Umbilical cord (tissue), 1 donor: ENCODE measurements at regions not wholly inside any gene's neighbourhood (a gene's known extent, or its start where the extent isn't known, plus 50 kb on each side); places are given as distances from the start of the nearest gene placed in this dataset.
"Not testable (repeated sequence)": the region's sequence is repeated elsewhere in the genome, so short reads cannot be mapped to it uniquely, and the experiment has no call there.

Experiments
- DNase-seq: peaks from one replicate; pipeline ENCODE4 v3.0.0-alpha.2; 2015; ENCODE audit warnings: low spot score

DNA sequence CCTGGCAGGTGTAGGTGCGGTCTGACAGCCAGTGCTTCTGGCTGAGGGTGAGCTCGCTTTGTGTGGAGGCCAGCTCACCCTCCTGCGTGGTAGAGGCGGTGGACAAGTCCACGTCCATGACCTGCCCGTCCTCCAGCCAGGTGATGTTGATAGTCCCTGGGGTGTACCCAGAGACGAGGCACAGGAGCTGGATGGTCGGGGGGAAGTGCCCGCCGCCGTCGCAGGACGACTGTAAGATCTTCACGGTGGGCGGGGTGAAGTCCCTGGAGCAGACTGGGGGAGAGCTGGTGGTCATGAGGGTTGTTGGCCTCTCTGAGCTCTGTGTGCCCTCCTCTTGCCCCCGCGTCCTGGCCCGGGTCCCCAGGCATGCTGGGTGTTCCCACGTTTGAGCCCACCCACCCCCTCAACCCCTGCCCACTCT is 74.6 kb downstream of the TMEM121 start:
- DNase-seq, result no peak

DNA sequence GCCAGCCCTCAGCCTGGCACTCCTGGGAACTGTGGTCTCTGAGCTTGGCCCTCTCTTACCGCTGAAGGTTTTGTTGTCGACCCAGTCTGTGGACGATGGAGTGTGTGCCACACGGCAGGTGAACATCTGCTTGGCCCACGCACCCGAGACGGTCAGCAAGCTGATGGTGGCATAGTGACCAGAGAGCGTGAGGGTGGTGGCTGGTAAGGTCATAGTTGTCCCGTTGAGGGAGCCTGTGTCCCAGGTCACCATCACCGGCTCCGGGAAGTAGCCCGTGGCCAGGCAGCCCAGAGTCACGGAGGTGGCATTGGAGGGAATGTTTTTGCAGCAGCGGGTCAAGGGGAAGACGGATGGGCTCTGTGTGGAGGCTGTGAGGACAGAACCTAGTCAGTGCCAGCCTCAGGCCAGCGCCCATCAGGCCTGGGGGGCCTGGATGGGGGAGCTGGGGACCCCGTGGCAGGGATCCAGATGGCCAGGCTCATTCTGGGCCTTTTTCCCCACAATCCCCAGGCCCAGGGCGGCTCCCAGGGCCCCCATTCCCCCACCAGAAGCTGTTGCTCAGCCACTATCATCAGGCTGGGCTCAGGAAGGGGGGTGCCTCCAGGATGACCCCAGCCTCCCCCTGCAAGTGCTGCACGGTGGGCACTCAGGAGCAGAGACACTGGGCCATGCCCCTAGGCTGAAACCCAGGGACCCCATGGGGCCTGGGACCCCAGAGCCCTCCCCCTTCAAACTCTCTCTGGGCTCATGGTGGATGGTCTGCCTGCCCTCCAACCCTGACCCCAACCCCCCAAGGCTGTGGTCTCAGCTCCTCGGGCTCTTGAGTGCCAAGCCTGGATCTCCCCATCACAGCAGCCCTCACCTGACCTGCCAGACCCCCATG is 75.2 kb downstream of the TMEM121 start:
- DNase-seq, result no peak

DNA sequence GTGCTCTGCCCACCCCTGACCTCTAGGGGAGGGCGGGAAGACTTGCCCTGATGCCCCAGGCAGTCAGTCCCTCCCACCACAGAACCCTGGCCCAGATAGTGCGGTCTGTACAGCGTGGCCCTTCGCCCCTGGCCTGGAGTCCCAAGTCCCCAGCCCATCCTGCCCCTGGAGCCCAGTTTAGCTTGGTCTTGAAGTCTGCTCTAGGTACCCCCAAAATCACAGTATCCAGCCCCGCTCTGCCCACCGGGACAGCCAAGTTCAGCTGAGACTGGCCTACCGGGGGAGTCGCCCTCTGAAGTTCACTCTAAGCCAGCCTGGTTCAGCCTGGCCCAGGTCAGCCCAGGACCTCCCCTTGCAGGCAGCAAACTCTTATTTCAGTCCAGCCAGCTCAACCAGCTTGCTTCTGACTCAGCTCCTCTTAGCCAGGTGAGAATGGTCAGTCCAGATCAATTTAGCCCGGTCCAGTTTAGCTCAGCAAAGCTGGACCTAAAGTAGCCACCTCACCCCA is 75.9 kb downstream of the TMEM121 start:
- DNase-seq, result no peak

DNA sequence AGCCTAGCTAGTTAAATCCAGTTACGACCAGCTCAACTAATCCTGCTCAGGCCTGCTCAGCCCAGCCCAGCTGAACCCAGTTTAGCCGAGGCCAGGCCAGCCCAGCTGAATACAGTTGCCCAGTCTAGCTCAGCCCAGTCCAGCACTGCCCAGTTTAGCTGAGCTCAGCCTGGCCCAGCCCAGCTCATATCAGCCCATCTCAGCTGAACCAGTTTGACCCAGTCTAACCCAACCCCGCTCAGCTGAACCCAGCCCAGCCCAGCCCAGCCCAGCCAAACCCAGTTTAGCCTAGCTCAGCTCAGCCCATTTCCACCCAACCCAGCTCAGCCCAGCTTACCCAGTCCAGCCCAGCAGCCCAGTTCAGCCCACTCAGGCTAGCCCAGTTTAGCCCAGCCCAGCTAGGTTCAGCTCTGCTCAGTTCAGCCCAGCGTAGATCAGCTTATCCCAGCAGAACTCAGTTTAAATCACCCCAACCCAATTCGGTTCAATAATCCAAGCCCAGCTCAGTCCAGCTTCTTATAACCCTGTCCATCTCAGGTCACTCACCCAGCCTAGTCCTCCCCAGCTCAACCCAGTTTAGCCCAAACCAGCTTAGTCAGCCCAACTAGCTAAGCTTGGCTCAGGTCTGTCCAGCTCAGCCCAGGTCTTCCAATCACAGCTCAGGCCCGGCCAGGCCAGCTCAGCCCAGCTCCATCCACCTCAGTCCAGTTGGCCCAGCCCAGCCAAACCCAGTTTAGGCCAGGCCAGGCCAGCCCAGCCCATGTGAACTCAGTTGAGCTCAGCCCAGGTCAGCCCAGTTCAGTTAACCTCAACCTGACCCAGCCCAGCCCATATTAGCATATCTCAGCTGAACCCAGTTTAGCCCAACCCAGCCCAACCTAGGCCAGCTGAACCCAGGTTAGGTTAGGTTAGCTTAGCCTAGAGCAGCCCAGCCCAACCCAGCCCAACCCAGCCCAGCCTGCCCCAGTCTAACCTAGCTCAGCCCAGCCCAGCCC is 76.7 kb downstream of the TMEM121 start:
- DNase-seq, result no peak

DNA sequence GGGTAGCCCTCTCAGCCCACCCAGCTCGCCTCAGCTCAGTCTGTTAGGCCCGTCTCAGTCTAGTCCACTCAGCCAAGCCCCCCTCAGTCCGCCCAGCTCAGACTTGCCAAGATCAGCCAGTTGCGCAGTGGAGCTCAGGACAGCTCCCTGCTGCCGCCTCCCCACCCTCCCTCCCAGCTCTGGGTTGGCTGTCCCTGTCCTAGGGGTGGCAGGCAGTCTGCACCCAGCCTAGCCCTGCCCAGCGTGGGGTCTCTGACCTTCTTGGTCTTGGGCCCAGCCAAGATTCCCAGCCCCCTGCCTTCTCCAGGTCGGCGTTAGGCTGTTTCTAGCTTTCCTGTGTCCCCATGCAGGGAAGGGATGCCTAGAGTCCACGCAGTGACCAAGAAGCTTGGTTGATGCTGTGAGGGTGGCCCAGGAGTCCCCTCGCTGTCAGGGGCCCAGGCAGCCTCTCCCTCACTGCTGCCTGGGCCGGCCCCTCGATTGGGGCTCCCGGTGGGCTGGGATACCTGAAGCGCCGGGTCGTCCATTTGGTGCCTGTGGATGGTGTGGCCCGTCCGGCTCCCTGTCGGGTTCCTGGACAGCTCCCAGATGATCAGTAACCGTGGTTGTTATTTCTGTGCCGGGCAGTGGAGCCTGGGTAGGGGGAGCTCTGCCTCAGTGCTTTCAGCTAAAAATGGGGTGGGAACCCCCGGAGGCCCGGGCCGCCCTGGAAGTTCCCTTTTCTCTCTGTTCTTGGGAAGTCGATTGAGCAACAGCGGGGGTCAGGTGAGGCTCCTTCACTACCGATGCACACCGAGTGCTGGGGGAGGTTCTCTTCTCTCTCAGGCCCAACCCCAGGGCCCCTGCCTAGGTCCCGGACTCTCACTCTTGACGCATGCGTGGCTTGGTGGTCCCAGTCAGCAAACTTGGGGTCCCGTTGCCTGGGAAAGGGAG is 78.4 kb downstream of the TMEM121 start:
- not testable (repeated sequence) for DNase-seq

DNA sequence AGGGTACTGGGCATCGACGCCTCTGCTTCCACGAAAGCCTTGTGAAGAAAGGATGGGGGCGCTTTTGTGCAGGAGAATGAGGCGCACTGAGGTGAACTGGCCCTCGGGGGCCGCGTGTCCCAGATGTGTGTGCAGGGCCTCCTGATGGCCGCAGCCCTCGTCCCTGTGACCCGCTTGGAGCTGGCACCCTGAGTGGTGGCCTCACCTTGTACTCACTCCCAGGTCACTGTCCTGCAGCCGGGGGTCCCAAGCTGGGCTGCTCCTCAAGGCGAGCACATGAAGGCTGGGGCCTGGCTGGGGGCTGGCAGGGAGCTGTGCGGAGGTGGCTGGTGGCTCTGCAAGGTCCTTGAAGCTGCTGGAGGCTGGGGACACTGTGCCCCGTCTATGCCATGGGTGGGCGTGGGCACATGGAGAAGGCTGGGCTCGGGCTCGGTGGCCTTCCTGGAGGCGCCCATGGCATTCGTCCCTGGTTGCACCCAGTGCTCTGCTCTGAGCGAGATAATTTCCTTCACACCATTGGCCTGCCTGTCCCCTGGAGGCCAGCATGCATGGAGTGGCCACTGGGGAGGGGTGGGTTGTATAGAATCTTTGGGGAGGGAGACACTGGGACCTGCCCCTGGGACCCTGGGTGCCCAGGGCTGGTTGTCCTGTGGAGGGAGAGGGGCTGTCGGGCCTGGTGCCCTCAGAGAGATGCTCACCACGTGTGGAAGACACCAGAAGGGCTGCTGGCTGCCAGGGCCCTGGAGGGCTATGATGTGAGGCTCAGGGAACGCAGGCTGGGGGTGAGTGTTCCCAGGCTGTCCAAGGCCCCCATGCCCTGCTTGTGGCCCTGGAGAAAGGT is 79.3 kb downstream of the TMEM121 start:
- DNase-seq, result no peak

DNA sequence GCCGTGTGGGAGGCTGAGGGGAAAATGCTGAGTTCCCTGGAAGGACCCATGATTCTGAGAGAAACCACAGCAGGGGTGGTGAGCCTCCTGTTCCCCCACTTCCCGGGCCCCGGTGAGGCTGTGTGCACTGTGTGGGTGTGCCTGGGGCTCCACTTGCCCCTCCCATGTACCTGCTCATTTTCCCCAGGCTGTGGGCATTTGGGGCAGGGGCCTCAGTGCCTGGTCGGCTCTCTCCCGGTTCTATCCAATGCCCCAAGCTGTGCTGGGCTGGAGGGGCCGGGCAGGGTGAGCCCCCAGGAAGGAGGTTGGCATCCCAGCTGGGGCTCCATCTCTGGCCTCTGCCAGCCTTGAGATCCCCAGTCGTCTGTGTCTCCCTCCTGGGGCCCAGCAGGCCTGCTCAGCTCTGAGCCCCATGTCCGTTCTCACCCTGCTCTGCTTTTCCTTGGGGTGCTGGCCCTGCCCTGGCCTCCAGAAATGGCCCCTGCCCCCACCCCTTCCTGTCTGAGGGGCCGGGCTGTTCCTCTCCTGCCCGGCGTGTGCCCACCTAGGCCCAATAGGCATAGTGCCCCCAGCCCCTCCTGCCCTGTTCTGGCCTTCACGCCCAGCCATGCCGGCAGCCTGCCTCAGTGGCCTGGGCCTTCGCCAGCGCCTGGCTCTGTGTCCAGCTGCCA is 80.1 kb downstream of the TMEM121 start:
- not testable (repeated sequence) for DNase-seq

DNA sequence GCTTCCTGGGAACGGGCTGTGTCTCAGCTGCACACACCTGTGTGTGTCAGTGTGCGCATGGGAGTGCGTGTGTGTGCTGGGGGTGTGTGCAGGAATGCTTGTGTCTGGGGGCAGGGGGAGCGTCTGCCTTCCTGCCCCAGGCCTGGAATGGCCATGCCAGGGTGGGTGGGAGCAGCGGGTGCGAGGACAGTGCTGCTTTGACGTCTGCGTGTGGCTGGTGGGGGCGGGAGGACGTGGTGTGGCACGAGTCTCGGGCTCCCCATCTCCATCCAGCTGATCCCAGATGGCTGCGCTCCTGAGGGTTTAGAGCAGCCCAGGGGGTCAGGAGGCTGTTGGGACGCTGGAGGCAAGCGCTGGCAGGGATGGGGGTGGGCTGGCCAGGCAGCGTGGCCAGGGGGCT is 80.6 kb downstream of the TMEM121 start:
- DNase-seq, result not testable (repeated sequence)

DNA sequence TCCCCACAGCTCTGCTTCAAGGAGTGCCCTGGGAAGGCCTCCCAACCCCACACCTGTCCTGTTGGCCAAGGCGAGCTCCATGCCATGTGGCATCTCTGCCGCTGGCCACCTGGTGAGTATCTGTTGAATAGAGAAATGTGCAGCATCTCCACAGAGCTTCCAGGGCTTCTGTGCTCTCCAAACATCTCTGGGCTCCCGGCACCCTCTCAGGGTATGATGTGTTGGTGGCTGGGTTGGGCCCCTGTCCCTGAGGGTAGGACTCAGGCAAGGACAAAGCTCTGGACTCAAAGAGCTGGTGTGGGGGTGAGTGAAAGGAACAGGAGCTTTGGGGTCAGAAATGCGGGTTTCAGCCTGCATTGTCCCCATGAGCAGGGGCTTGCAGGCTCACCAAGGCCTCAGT is 88.6 kb downstream of the TMEM121 start:
- DNase-seq, result not testable (repeated sequence)

DNA sequence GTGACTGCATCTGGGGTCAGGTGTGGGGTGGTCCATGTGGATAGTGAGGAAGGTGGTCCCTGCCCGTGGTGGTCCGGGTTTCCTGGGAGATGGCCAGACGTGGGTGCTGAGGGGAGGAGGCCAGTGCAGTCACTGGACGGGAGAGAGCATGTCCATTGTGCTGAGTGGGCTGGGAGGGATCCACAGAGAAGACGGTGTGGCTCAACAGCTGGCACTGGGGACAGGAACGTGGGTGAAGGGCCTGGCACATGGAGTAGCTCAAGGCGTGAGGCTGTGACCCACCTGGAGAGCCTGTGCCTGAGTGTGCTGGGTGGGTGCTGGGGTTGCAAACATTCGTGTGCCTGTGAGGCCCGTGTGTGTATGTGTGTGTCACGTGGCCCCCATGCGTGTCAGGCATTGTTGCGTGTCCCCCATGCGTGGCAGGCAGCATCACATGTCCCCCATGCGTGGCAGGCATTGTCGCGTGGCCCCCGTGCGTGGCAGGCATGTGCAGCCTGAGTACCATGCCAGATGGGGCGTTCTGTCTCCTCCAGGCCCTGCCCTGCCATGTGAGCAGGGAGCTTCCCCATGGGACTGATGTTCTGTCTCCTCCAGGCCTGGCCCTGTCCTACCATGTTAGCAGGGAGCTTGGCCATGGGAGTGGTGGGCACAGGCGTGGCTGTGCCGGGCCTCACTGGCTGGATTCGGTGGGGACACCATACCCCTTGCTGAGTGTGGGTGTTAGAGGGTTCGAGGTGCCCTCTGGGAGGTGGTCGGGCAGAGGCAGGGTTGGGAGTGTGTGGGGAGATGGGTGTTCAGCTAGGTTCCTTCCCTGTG is 89.8 kb downstream of the TMEM121 start:
- DNase-seq, result not testable (repeated sequence)

DNA sequence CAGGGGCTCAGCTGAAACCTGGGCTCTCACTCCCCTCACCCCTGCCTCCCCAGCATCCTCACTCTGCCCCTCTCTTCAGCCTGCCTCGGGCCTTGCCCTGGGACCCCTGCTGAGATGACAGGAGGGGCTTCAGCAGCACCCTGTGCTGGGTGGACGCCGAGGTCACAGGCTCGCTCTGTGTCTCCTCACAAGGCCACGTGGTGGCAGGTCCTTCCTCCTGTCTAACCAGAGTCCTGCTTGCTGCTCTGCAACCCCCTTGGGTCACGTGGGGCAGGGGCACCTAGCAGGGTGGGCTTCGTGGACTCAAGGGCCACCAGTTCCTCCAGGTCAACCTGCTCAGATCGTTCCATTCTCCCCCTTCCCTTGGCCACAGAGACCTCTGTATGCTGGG is 90.4 kb downstream of the TMEM121 start:
- no peak for DNase-seq

DNA sequence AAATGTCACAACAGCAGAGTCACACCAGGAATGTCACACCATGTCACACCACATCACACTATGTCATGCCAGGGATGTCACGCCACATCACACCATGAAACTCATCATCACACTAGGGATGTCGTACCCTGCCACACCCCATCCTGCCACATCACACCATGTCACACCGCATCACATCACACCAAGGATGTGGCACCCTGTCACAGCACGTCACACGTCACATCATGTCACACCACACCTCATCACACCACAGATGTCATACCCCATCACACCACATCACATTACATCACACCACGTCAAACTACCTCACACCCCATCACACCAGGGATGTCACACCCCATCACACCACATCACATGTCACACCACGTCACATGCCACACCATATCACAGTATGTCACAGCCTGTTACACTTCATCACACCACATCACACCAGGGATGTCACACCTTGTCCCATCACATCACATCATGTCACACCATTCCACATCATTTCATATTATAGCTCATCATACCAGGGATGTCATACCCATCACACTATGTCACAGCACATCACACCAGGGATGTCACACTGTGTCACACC is 90.9 kb downstream of the TMEM121 start:
- DNase-seq, result no peak

DNA sequence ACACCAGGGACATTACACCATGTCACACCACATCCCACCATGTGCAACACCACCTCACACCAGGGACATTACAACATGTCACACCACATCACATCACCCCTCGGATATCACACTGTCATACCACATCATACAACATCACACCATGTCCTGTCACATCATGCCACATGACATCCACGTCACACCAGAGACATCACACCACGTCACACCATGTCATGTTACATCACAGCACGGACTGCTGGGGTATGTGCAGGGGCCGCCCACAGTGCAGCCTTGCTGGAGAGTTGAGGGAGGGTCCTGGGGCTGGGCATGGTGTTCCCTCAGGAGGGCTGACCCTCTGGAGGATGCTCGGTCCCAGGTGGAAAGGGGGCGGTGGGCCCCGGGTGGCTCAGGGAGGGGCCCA is 91.4 kb downstream of the TMEM121 start:
- not testable (repeated sequence) for DNase-seq

DNA sequence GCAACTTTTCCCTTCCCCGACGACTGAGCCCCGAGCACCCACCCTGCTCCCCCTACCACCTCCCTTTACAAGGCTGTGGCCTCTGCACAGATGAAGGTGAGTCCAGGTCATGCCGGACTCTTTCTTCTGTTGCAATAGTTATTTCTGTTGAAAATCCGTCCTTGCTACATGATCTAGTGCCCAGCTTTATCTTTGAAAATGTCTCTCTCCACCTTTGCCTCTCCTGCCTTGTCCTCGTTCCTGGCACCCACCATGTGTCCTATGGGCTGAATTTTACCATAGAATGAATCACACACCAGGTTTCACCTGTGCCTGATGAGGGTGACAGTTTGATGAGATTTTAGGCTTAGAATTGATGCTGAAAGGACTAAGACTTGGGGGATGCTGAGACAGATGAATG is 92.9 kb downstream of the TMEM121 start:
- not testable (repeated sequence) for DNase-seq

DNA sequence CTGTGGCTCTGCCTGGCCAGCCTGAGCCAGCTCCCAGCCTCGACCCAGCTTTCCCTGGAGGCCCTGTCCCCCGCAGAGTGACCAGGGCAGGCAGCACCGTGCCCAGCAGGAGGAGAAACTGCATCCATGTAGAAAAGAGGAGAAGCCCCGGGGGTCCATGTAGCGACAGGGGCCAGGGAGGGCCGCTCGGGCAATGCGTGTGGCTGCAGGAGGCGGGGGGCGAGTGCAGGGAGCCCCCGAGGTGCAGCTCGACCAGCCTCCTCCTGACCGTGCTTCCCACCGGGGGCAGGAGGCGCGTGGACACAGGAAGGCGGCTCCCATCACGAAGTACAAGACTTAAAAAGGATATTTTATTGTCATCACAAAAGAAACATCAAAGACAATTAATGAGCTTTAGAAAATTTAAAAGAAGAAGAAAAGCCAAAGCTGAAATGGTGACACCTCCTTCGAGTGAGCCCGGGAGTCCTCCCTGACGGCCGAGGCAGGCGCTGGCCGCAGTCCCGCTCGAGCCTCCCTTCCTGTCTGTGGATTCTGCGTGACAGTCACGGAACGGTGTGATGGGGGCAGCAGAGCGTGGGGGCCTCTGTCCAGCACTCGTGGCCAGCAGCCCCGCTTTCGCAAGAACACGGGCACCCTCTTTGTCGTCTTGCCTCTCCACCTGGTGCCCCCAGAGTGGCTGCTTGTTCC is 93.9 kb downstream of the TMEM121 start:
- DNase-seq, result not testable (repeated sequence)

DNA sequence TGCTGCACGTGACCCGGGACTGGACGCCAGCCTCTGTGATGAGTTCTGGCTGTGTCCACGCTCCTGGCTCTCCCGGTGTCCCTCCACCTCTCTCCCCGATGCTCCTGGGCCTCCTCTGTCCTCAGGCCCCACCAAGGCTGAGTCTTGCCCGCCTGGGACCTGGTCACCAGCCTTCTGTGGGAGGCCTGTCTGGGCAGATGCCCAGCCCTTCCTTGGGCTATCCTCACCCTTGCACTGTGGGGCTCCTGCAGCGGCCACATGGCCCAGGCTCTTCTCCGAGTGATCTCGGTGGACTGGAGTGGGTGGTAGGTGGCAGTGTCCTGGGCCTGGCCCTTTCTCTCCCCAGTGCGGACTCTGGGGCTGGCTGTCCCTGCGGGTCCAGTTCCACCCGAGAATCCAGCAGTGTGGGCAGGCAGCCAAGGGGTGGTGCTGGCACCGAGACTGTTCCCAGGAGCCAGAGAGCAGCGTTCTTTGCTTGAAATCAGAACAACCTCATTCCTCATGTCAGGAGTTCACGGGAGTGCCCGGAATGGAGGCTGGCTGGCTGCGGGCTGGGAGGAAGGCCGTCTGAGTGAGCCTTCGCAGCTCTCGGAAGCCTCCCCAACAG is 94.6 kb downstream of the TMEM121 start:
- DNase-seq, result not testable (repeated sequence)
